Right renal cortex interstitium (tissue), 3 donors: ENCODE measurements at regions not wholly inside any gene's neighbourhood (a gene's known extent, or its start where the extent isn't known, plus 50 kb on each side); places are given as distances from the start of the nearest gene placed in this dataset.

Source experiments
- DNase-seq, 3 donors: peaks; one replicate each; pipeline ENCODE4 v3.0.0-alpha.2; 2013; ENCODE audit warnings: low read depth in 3 of 3, low spot score in 2 of 3

- no peak for DNase-seq
These were observed 363.0 kb downstream of the MID1IP1 start for GRCh38 chrX:39164212-39164611.

- DNase-seq: no peak
These were observed 363.9 kb downstream of the MID1IP1 start for GRCh38 chrX:39165185-39165584.

GRCh38 chrX:39165773-39166172 is 364.5 kb downstream of the MID1IP1 start:
- no peak for DNase-seq

GRCh38 chrX:39167791-39168190 is 366.5 kb downstream of the MID1IP1 start:
- no peak for DNase-seq

- no peak for DNase-seq
These were observed 367.4 kb downstream of the MID1IP1 start for GRCh38 chrX:39168609-39169008.

- DNase-seq: no peak
These were observed 368.7 kb downstream of the MID1IP1 start for GRCh38 chrX:39169976-39170375.

- DNase-seq: no peak
These were observed 369.2 kb downstream of the MID1IP1 start for GRCh38 chrX:39170464-39170863.

GRCh38 chrX:39171686-39172085 is 370.4 kb downstream of the MID1IP1 start:
- no peak for DNase-seq

- DNase-seq: no peak
These were observed 373.0 kb downstream of the MID1IP1 start for GRCh38 chrX:39174241-39174771.

- no peak for DNase-seq
These were observed 373.6 kb downstream of the MID1IP1 start for GRCh38 chrX:39174772-39175417.

GRCh38 chrX:39175418-39176057 is 374.3 kb downstream of the MID1IP1 start:
- no peak for DNase-seq

GRCh38 chrX:39176105-39176504 is 374.8 kb downstream of the MID1IP1 start:
- no peak for DNase-seq

GRCh38 chrX:39189431-39189830 is 388.2 kb downstream of the MID1IP1 start:
- no peak for DNase-seq

GRCh38 chrX:39194673-39195072 is 393.4 kb downstream of the MID1IP1 start:
- DNase-seq: no peak

- no peak for DNase-seq
These were observed 393.9 kb downstream of the MID1IP1 start for GRCh38 chrX:39195156-39195555.

- no peak for DNase-seq
These were observed 395.2 kb downstream of the MID1IP1 start for GRCh38 chrX:39196192-39197102.

GRCh38 chrX:39199429-39199828 is 398.2 kb downstream of the MID1IP1 start:
- DNase-seq: no peak

GRCh38 chrX:39201305-39201990 is 400.2 kb downstream of the MID1IP1 start:
- no peak for DNase-seq

GRCh38 chrX:39202641-39203040 is 401.4 kb downstream of the MID1IP1 start:
- DNase-seq: no peak

- no peak for DNase-seq
These were observed 402.2 kb downstream of the MID1IP1 start for GRCh38 chrX:39203427-39203826.

GRCh38 chrX:39204353-39204752 is 403.1 kb downstream of the MID1IP1 start:
- no peak for DNase-seq
